CD8-positive, alpha-beta memory T cell (primary cell): ENCODE measurements at regions not wholly inside any gene's neighbourhood (a gene's known extent, or its start where the extent isn't known, plus 50 kb on each side); places are given as distances from the start of the nearest gene placed in this dataset.

Source experiments
- CTCF ChIA-PET: fragments of 350-600 bp; sonication (Branson Sonifier 250); formaldehyde crosslinking; loops from one replicate; lab custom pipeline; 2021; ENCODE audit warnings: antibody characterized with exemption; lab: Charles Lee
- POLR2A ChIA-PET: fragments of 350-600 bp; sonication (Branson Sonifier 250); formaldehyde crosslinking; loops from one replicate; lab custom pipeline; 2021; ENCODE audit warnings: antibody characterized with exemption; lab: Charles Lee
- DNase-seq, 5 donors: peaks; one replicate each; pipeline versions ENCODE4 v3.0.0 to v3.0.0-alpha.2; 2020 to 2022; ENCODE audit warnings: mixed read lengths in 1 of 5
- H3K27ac ChIP-seq: one replicate; pipeline ENCODE4 v1.7.0; 2013; ENCODE audit warnings: low read depth, mild to moderate bottlenecking, low read length, moderate library complexity
- H3K27me3 ChIP-seq: 2 replicates; pipeline ENCODE4 v1.7.0; 2013; ENCODE audit warnings: low read length, mild to moderate bottlenecking; ENCODE audit not compliant: insufficient read depth, poor library complexity, severe bottlenecking
- H3K36me3 ChIP-seq: 2 replicates; pipeline ENCODE4 v1.7.0; 2013; ENCODE audit warnings: mild to moderate bottlenecking, low read length, moderate library complexity; ENCODE audit not compliant: insufficient read depth
- H3K4me1 ChIP-seq: 2 replicates; pipeline ENCODE4 v1.7.0; 2013; ENCODE audit warnings: mild to moderate bottlenecking, low read length, moderate library complexity; ENCODE audit not compliant: insufficient read depth
- H3K4me3 ChIP-seq: 2 replicates; pipeline ENCODE4 v1.7.0; 2013; ENCODE audit warnings: mild to moderate bottlenecking, low read length
- H3K9me3 ChIP-seq: 2 replicates; pipeline ENCODE4 v1.7.0; 2013; ENCODE audit warnings: mild to moderate bottlenecking, low read length
- H3K27ac Mint-ChIP-seq, 8 donors: one replicate each; pipeline ENCODE4 v1.8.0; 2020 to 2021; ENCODE audit warnings: mixed read lengths in 8 of 8, mild to moderate bottlenecking in 6 of 8, inconsistent platforms in 3 of 8, moderate library complexity in 3 of 8
- H3K27me3 Mint-ChIP-seq, 2 donors: one replicate each; pipeline ENCODE4 v1.8.0; 2020 to 2021; ENCODE audit warnings: mixed read lengths in 2 of 2, mild to moderate bottlenecking in 1 of 2, moderate library complexity in 1 of 2
- H3K36me3 Mint-ChIP-seq, 3 donors: one replicate each; pipeline ENCODE4 v1.8.0; 2020 to 2021; ENCODE audit warnings: mixed read lengths in 3 of 3, inconsistent platforms in 1 of 3, mild to moderate bottlenecking in 1 of 3
- H3K4me1 Mint-ChIP-seq, 3 donors: one replicate each; pipeline ENCODE4 v1.8.0; 2020 to 2021; ENCODE audit warnings: mixed read lengths in 3 of 3, inconsistent platforms in 1 of 3, mild to moderate bottlenecking in 1 of 3
- H3K4me3 Mint-ChIP-seq, 7 donors: one replicate each; pipeline ENCODE4 v1.8.0; 2020 to 2021; ENCODE audit warnings: mixed read lengths in 7 of 7, mild to moderate bottlenecking in 6 of 7, moderate library complexity in 4 of 7, inconsistent platforms in 2 of 7
- H3K9me3 Mint-ChIP-seq, 5 donors: one replicate each; pipeline ENCODE4 v1.8.0; 2020 to 2022; ENCODE audit warnings: mixed read lengths in 5 of 5, mild to moderate bottlenecking in 3 of 5, moderate library complexity in 2 of 5, inconsistent platforms in 1 of 5

DNA sequence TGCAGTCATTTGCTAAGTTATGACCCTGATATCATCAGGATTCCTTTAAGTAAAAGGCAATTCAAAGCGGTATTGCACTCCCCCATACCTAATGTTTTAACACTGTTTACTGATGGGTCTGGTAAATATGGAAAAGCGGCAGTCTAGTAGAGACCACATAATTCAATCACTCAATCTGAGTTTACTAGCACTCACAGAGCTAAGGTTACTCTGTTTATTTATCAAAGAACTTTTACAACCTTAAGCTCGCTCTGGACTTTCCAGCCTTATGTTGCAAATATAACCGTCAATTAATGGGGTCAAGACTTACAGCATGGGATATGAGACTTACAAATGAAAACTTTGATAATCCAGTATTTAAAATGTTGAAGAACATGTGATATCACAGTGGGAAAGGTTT is 124.5 kb upstream of the ZCCHC13 start:
- no peak for DNase-seq
- H3K9me3 ChIP-seq = no peaks in the 10 kb centered on the region
- H3K36me3 Mint-ChIP-seq = peaks cover 0 to 9% (median 1%) of the 10 kb centered on the region in 3 donors
- ChIA-PET POLR2A (no interaction called here), CTCF (no interaction called here)
- H3K27ac ChIP-seq = no peak overlapping the region
- no peaks in the 10 kb centered on the region for H3K27me3 Mint-ChIP-seq
- no peak overlapping the region for H3K27ac Mint-ChIP-seq
- H3K4me3 Mint-ChIP-seq = no peak overlapping the region
- H3K4me3 ChIP-seq = no peak overlapping the region
- H3K36me3 ChIP-seq = no peaks in the 10 kb centered on the region
- peaks cover 0 to 9% (median 2%) of the 10 kb centered on the region in 5 donors for H3K9me3 Mint-ChIP-seq
- H3K4me1 ChIP-seq = no peaks in the 10 kb centered on the region
- no peaks in the 10 kb centered on the region for H3K27me3 ChIP-seq
- H3K4me1 Mint-ChIP-seq = no peaks in the 10 kb centered on the region

DNA sequence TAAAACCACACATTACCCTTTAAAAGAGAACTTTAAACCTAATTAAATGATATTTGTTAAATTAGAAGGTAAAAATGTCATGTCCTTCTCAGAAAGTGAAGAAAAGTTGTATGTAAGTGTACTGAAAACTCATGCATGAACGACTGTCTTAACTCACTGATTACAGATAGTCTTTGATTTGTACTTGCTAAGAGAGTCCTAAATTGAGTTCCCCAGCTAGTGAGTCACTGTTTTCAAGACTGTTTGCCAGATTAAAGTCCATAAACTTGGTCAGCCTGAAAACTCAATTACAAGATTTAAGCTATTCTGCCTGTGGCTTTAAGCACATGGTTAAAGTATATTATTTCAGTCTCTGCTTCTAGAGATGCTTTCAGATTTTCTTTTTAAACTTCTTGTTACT is 124.9 kb upstream of the ZCCHC13 start:
- Histone ChIP-seq H3K4me3 (no peak overlapping the region), H3K27me3 (no peaks in the 10 kb centered on the region), H3K36me3 (no peaks in the 10 kb centered on the region), H3K4me1 (no peaks in the 10 kb centered on the region), H3K27ac (no peak overlapping the region), H3K9me3 (no peaks in the 10 kb centered on the region)
- Mint-ChIP-seq H3K27me3 (no peaks in the 10 kb centered on the region), H3K4me3 (no peak overlapping the region), H3K36me3 (peaks cover 0 to 13% (median 2%) of the 10 kb centered on the region in 3 donors), H3K4me1 (no peaks in the 10 kb centered on the region), H3K27ac (no peak overlapping the region), H3K9me3 (peaks cover 0 to 12% (median 6%) of the 10 kb centered on the region in 5 donors)
- DNase-seq = no peak
- ChIA-PET CTCF (no interaction called here), POLR2A (no interaction called here)

DNA sequence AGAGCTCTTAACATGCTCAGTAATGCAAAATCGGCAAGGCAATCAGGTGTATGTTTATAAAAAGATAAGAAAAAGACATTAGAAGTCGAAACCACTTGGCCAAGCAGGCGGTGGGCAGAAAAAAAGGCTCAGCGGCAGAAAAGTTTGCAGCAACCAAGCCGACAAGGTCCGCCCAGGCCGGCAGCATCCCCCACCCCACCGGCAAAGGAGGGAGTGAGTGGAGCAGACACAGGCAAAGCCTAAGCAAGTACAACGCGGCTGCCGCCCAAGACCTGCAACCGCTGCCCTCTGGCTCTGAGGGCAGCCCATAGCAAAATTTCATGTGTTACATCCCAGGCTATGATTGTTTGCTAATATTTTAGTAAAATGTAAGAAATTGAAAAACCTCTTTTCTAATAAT is 125.4 kb upstream of the ZCCHC13 start:
- Histone ChIP-seq H3K9me3 (no peaks in the 10 kb centered on the region), H3K27me3 (no peaks in the 10 kb centered on the region), H3K27ac (no peak overlapping the region), H3K36me3 (no peaks in the 10 kb centered on the region), H3K4me1 (no peaks in the 10 kb centered on the region), H3K4me3 (no peak overlapping the region)
- Mint-ChIP-seq H3K27ac (no peak overlapping the region), H3K27me3 (no peaks in the 10 kb centered on the region), H3K9me3 (peaks cover 0 to 12% (median 6%) of the 10 kb centered on the region in 5 donors), H3K36me3 (peaks cover 0 to 13% (median 2%) of the 10 kb centered on the region in 3 donors), H3K4me3 (no peak overlapping the region), H3K4me1 (no peaks in the 10 kb centered on the region)
- POLR2A ChIA-PET = no interaction called here
- CTCF ChIA-PET = no interaction called here
- no peak for DNase-seq

DNA sequence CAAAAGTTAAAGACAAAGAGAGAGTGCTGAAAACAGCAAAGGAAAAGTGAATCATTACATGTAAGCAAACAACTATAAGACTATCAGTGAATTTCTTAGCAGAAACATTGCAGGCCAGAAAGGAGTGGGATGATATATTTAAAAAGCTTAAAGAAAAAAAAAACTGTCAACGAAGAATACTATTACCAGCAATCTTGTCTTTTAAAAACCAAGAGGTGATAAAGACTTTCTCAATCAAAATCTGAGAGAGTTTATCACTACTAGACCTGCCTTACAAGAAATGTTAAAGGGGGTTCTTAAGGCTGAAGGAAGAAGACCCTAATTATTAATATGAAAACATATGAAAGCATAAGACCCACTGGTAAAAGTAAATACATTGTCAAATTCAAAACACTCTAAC is 132.5 kb upstream of the ZCCHC13 start:
- no peaks in the 10 kb centered on the region for H3K9me3 ChIP-seq
- no peak overlapping the region for H3K27ac ChIP-seq
- H3K4me3 Mint-ChIP-seq = no peak overlapping the region
- peaks cover 5 to 33% (median 13%) of the 10 kb centered on the region in 3 donors for H3K36me3 Mint-ChIP-seq
- ChIA-PET POLR2A (no interaction called here), CTCF (no interaction called here)
- peaks cover 0 to 2% of the 10 kb centered on the region in 2 donors for H3K27me3 Mint-ChIP-seq
- DNase-seq = no peak
- no peak overlapping the region for H3K27ac Mint-ChIP-seq
- no peaks in the 10 kb centered on the region for H3K27me3 ChIP-seq
- no peaks in the 10 kb centered on the region for H3K36me3 ChIP-seq
- H3K4me1 Mint-ChIP-seq = no peaks in the 10 kb centered on the region
- H3K4me1 ChIP-seq = no peaks in the 10 kb centered on the region
- H3K9me3 Mint-ChIP-seq = peaks cover 7 to 35% (median 27%) of the 10 kb centered on the region in 5 donors
- no peak overlapping the region for H3K4me3 ChIP-seq

DNA sequence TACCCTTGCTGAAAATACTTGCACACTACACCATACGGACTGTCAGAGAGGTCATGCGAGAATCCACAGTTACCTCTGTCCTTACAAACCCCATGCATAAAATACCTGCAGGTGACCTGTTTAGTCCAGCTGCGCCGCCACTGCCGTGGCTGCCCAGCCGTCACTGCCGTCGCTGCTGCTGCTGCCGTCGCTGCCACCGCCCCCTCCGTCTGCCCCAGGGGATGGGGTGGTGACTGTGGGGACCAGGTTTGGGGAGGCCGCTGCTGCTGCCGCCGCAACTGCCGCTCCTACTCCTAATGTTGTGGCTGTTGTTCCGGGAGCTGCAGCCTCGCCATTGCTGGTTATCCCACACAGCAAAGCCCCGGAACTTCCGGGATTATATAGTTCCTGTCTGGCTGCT is 141.8 kb upstream of the ZCCHC13 start:
- Histone ChIP-seq H3K27me3 (no peaks in the 10 kb centered on the region), H3K4me1 (no peaks in the 10 kb centered on the region), H3K4me3 (no peak overlapping the region), H3K27ac (no peak overlapping the region), H3K36me3 (no peaks in the 10 kb centered on the region), H3K9me3 (no peaks in the 10 kb centered on the region)
- peaks cover 0 to 7% (median 0%) of the 10 kb centered on the region in 5 donors for H3K9me3 Mint-ChIP-seq
- H3K36me3 Mint-ChIP-seq = no peaks in the 10 kb centered on the region
- peaks cover 0 to 2% of the 10 kb centered on the region in 2 donors for H3K27me3 Mint-ChIP-seq
- ChIA-PET CTCF (no interaction called here), POLR2A (no interaction called here)
- no peak overlapping the region for H3K4me3 Mint-ChIP-seq
- no peaks in the 10 kb centered on the region for H3K4me1 Mint-ChIP-seq
- H3K27ac Mint-ChIP-seq = no peak overlapping the region
- no peak for DNase-seq

DNA sequence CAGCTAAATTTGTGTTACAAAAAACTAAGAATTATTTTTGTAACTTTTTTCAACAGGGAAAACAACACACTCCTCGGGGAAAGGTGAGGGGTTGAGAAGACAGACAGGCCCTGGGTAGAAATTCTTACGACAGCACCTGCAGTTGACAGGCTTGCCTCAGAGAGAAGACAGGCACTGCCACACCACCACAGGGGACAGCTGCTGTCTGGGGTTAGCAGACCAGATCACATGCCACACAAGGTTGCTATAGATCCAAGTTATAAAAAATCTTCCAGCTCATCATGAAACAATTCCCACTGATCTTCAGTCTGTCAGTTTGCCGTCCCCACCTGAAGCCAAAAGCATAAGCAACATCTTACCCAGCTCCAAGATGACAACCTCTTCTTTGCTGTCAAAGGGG is 143.2 kb upstream of the ZCCHC13 start:
- H3K4me3 Mint-ChIP-seq = no peak overlapping the region
- no peaks in the 10 kb centered on the region for H3K36me3 ChIP-seq
- no peaks in the 10 kb centered on the region for H3K4me1 Mint-ChIP-seq
- ChIA-PET POLR2A (no interaction called here), CTCF (no interaction called here)
- H3K4me1 ChIP-seq = no peaks in the 10 kb centered on the region
- no peaks in the 10 kb centered on the region for H3K9me3 ChIP-seq
- no peak overlapping the region for H3K27ac ChIP-seq
- H3K9me3 Mint-ChIP-seq = peaks cover 0 to 7% (median 0%) of the 10 kb centered on the region in 5 donors
- no peak overlapping the region for H3K27ac Mint-ChIP-seq
- no peak for DNase-seq
- H3K36me3 Mint-ChIP-seq = no peaks in the 10 kb centered on the region
- no peak overlapping the region for H3K4me3 ChIP-seq
- no peaks in the 10 kb centered on the region for H3K27me3 ChIP-seq
- peaks cover 0 to 2% of the 10 kb centered on the region in 2 donors for H3K27me3 Mint-ChIP-seq

DNA sequence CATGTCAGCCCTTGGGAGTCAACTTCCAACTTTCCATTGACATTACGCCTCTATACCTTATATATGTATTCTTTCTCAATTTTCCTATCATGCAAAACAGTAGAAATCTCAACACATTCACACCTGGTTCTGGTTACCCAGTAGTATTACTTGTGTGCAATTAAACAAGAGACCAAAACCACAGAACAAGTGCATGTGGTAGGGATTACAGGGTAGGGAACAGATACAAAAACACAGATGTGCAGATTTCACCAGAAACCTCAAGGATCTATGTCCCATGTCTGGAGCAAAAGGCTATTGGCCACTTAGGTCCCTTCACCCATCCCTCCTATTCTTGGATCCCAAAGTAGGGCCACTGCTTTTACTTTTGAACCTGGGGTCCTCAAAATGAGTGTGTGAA is 143.6 kb upstream of the ZCCHC13 start:
- CTCF ChIA-PET = no interaction called here
- Mint-ChIP-seq H3K36me3 (no peaks in the 10 kb centered on the region), H3K4me3 (no peak overlapping the region), H3K4me1 (no peaks in the 10 kb centered on the region), H3K27me3 (peaks cover 0 to 2% of the 10 kb centered on the region in 2 donors), H3K9me3 (peaks cover 0 to 7% (median 0%) of the 10 kb centered on the region in 5 donors), H3K27ac (no peak overlapping the region)
- H3K4me3 ChIP-seq = no peak overlapping the region
- no peaks in the 10 kb centered on the region for H3K9me3 ChIP-seq
- H3K27me3 ChIP-seq = no peaks in the 10 kb centered on the region
- H3K36me3 ChIP-seq = no peaks in the 10 kb centered on the region
- no peak overlapping the region for H3K27ac ChIP-seq
- no peak for DNase-seq
- H3K4me1 ChIP-seq = no peaks in the 10 kb centered on the region
- POLR2A ChIA-PET = no interaction called here

DNA sequence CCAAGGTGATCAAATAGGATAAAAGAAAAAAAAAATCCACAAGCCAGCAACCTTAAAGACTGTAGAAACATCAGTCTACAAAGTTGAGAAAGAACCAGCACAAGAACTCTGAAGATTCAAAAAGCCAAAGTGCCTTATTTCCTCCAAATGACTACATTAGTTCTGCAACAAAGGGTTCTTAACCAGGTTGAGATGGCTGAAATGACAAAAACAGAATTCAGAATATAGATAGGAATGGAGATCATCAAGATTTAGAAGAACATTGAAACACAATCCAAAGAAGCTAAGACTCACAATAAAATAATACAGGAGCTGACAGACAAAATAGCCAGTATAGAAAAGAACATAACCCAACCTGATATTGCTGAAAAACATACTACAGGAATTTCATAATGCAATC is 156.5 kb upstream of the ZCCHC13 start:
- Histone ChIP-seq H3K9me3 (no peaks in the 10 kb centered on the region), H3K27me3 (no peaks in the 10 kb centered on the region), H3K4me3 (no peak overlapping the region), H3K4me1 (no peaks in the 10 kb centered on the region), H3K27ac (no peak overlapping the region), H3K36me3 (no peaks in the 10 kb centered on the region)
- Mint-ChIP-seq H3K4me3 (no peak overlapping the region), H3K27me3 (peaks cover 0 to 13% of the 10 kb centered on the region in 2 donors), H3K4me1 (no peaks in the 10 kb centered on the region), H3K9me3 (no peaks in the 10 kb centered on the region), H3K27ac (no peak overlapping the region), H3K36me3 (peaks cover 0 to 2% (median 0%) of the 10 kb centered on the region in 3 donors)
- ChIA-PET CTCF (no interaction called here), POLR2A (no interaction called here)
- no peak for DNase-seq

DNA sequence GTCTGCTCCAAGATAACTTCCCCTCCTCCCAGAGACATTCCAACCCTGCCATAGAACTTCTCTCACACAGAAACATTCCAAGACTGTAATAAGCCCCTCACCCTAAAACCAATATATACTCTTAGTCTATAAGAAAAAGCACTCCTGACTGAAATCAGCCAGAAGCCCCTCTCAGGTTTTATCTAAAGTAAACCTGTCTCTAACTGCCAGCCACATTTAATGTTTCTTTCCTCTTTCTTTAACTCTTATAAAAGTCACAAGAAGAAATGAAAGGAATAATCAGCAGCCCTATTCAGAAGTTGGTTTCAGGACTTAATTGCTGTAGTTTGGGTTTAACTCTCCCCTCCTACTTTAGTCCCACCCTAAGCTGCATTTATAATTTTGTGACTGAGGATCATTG is 165.0 kb upstream of the ZCCHC13 start:
- H3K4me3 Mint-ChIP-seq = no peak overlapping the region
- H3K4me1 Mint-ChIP-seq = no peaks in the 10 kb centered on the region
- no peak for DNase-seq
- Histone ChIP-seq H3K27me3 (no peaks in the 10 kb centered on the region), H3K4me1 (no peaks in the 10 kb centered on the region), H3K27ac (no peak overlapping the region), H3K36me3 (no peaks in the 10 kb centered on the region), H3K4me3 (no peak overlapping the region), H3K9me3 (no peaks in the 10 kb centered on the region)
- peaks cover 0 to 6% of the 10 kb centered on the region in 2 donors for H3K27me3 Mint-ChIP-seq
- H3K36me3 Mint-ChIP-seq = no peaks in the 10 kb centered on the region
- peak overlapping the region in 1 of 8 donors; percentile 4 for H3K27ac Mint-ChIP-seq
- POLR2A ChIA-PET = no interaction called here
- no peaks in the 10 kb centered on the region for H3K9me3 Mint-ChIP-seq
- CTCF ChIA-PET = no interaction called here
